Esophagus squamous epithelium (tissue), 4 donors: ENCODE measurements at regions not wholly inside any gene's neighbourhood (a gene's known extent, or its start where the extent isn't known, plus 50 kb on each side); places are given as distances from the start of the nearest gene placed in this dataset.

ENCODE experiments used
- POLR2A ChIP-seq, 4 donors: fragments of 450-650 bp; IDR thresholded peaks; one replicate each; pipeline ENCODE4 v1.6.1; 2017; ENCODE audit warnings: antibody characterized with exemption in 4 of 4, mild to moderate bottlenecking in 4 of 4, moderate library complexity in 3 of 4
- TF ChIP-seq, protein P1 (sequence below), 6 experiments: fragments of 450-650 bp in 4 of 6; fragments of 200-600 bp in 2 of 6; sonication (generic) in 2 of 6; IDR thresholded peaks; one replicate each; pipeline ENCODE4 v1.5.1; 2016 to 2019; ENCODE audit warnings: antibody characterized with exemption in 6 of 6, mild to moderate bottlenecking in 4 of 6, moderate library complexity in 4 of 6

DNA sequence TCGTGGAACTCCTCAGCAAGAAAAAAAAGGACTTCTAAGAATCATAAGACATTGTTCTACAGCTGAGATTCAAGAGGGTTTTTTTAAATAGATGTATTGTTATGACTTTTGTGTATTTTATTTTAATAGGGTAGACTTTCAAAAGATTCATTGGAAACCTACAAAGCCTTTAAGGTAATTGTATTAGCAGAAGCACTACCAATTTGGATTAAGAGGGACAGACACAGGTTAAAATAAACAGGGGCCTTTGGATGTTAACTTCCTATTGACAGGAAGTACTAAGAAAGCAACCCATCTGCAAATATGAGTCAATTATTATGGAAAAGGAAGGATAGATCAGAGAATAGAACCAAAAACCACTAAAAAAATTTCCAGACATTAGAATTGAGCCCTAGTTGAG, 153.5 kb downstream of the HDGFL1 start:
- TF ChIP-seq, protein P1, sequence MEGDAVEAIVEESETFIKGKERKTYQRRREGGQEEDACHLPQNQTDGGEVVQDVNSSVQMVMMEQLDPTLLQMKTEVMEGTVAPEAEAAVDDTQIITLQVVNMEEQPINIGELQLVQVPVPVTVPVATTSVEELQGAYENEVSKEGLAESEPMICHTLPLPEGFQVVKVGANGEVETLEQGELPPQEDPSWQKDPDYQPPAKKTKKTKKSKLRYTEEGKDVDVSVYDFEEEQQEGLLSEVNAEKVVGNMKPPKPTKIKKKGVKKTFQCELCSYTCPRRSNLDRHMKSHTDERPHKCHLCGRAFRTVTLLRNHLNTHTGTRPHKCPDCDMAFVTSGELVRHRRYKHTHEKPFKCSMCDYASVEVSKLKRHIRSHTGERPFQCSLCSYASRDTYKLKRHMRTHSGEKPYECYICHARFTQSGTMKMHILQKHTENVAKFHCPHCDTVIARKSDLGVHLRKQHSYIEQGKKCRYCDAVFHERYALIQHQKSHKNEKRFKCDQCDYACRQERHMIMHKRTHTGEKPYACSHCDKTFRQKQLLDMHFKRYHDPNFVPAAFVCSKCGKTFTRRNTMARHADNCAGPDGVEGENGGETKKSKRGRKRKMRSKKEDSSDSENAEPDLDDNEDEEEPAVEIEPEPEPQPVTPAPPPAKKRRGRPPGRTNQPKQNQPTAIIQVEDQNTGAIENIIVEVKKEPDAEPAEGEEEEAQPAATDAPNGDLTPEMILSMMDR (IDR thresholded peaks at IDR 0.05) = no peak
- no peak for TF ChIP-seq POLR2A (IDR thresholded peaks at IDR 0.05)
